ENCODE measurements at regions not wholly inside any gene's neighbourhood (a gene's known extent, or its start where the extent isn't known, plus 50 kb on each side); places are given as distances from the start of the nearest gene placed in this dataset.

- no peak overlapping the region for H3K56ac ChIP-seq (ENCODE audit: extremely low read depth, insufficient read depth, low read length)
- H3K4me1 ChIP-seq (ENCODE audit: control insufficient read depth, insufficient read depth, low read length): no peaks in the 10 kb centered on the region
- in situ Hi-C loops (cut with MboI; ENCODE audit: low sequenced_read_pairs) (no loop called here), intact Hi-C loops (cut with micrococcal nuclease) (no loop called here), dilution Hi-C loops (cut with HindIII; ENCODE audit: low sequenced_read_pairs, unreplicated experiment) (no loop called here)
- no peak overlapping the region for H4K8ac ChIP-seq (ENCODE audit: low read depth in 2 of 2, low read length in 2 of 2)
- BruUV-seq (replicated peaks): no TSS peak
- TF ChIP-seq RAD21 (IDR thresholded peaks at IDR 0.05; ENCODE audit: low read length) (no peak), BHLHE40 (IDR thresholded peaks at IDR 0.05; ENCODE audit: low read depth, low read length) (no peak), USF2 (IDR thresholded peaks at IDR 0.05; ENCODE audit: low read depth, low read length) (no peak), ELK1 (IDR thresholded peaks at IDR 0.05; ENCODE audit: borderline replicate concordance, low read depth, low read length) (no peak), FOS (IDR thresholded peaks at IDR 0.05; ENCODE audit: low read depth, low read length) (no peak), POLR2A (IDR thresholded peaks at IDR 0.05; ENCODE audit: low read depth, low read length) (no peak), NFE2L2 (IDR thresholded peaks at IDR 0.05; ENCODE audit: low read depth, low read length) (no peak), MAFK (IDR thresholded peaks at IDR 0.05; ENCODE audit: low read depth, low read length) (no peak), MXI1 (IDR thresholded peaks at IDR 0.05; ENCODE audit: borderline replicate concordance, low read depth, low read length) (no peak), RFX5 (IDR thresholded peaks at IDR 0.05; ENCODE audit: low read depth, low read length) (no peak)
- no peak overlapping the region for H3K18ac ChIP-seq (ENCODE audit: low read depth, low read length)
- H3K36me3 ChIP-seq (ENCODE audit: control insufficient read depth, insufficient read depth, low read length): no peaks in the 10 kb centered on the region
- H3K9me3 ChIP-seq (ENCODE audit: control insufficient read depth, insufficient read depth, low read length): no peaks in the 10 kb centered on the region
- no peak overlapping the region for H2BK20ac ChIP-seq (ENCODE audit: low read depth, low read length)
- ATAC-seq (ENCODE audit: low read depth) (no peak), DNase-seq (no peak)
- H3K9me1 ChIP-seq (ENCODE audit: insufficient read depth, low read length): no peaks in the 10 kb centered on the region
- no peak overlapping the region for H3K14ac ChIP-seq (replicated peaks; ENCODE audit: low read depth, low read length)
- ChIA-PET POLR2A (ENCODE audit: unreplicated experiment) (interaction anchor here (0.6 kb wide), 1 partner anchor 8 kb away, joined by 7 read pairs; no protein-coding TSS in a partner anchor), CTCF (interaction anchor here (0.6 kb wide), 1 partner anchor 734 kb away, joined by 3 read pairs; no protein-coding TSS in a partner anchor)
- no peak overlapping the region for H2AK5ac ChIP-seq (ENCODE audit: low read depth, low read length)
- no peak overlapping the region for H2BK5ac ChIP-seq (ENCODE audit: low read depth, low read length, poor library complexity, severe bottlenecking)
- no peak overlapping the region for H2BK120ac ChIP-seq (ENCODE audit: low read depth, low read length)
- no peak overlapping the region for H3K4me2 ChIP-seq (ENCODE audit: low read depth, low read length)
- no peak overlapping the region for H2BK15ac ChIP-seq (ENCODE audit: low read depth, low read length)
- no peak overlapping the region for H3K27ac ChIP-seq (ENCODE audit: insufficient read depth, low read length)
- H4K91ac ChIP-seq (ENCODE audit: insufficient read depth, low read depth, low read length): no peak overlapping the region
- WGBS, 2 experiments (ENCODE audit: extremely low coverage in 2 of 2, insufficient read length in 1 of 2): 100% methylated on average over 1 of the region's 4 CpGs; no CpG with 5 or more reads in 1 of the 2 experiments
- H3K27me3 ChIP-seq (ENCODE audit: control insufficient read depth, insufficient read depth, low read length): no peaks in the 10 kb centered on the region
- no peak overlapping the region for H3K23ac ChIP-seq (ENCODE audit: low read depth, low read length)
- no peaks in the 10 kb centered on the region for H3K79me1 ChIP-seq (ENCODE audit: low read depth in 1 of 2, low read length in 2 of 2)
- H3K4me3 ChIP-seq (ENCODE audit: insufficient read depth, low read depth, low read length): no peak overlapping the region
- H3K9ac ChIP-seq (ENCODE audit: low read depth, low read length): no peak overlapping the region
- no peak overlapping the region for H2AK9ac ChIP-seq (replicated peaks; ENCODE audit: low read depth, low read length, poor library complexity)
- no peak overlapping the region for H2AFZ ChIP-seq (replicated peaks; ENCODE audit: low read length, poor library complexity)
- no peak overlapping the region for H4K5ac ChIP-seq (ENCODE audit: low read depth, low read length)
- no peaks in the 10 kb centered on the region for H4K20me1 ChIP-seq (ENCODE audit: insufficient read depth, low read length)
- H3K4ac ChIP-seq (ENCODE audit: low read depth, low read length): no peak overlapping the region
Measured at GRCh38 chr7:120186688-120187087, 86.3 kb upstream of the KCND2 start.

Data from IMR-90 (cell line).